Ureter (tissue), 1 donor: ENCODE measurements at regions not wholly inside any gene's neighbourhood (a gene's known extent, or its start where the extent isn't known, plus 50 kb on each side); places are given as distances from the start of the nearest gene placed in this dataset.

Experiments
- DNase-seq: peaks from one replicate; pipeline ENCODE4 v3.0.0-alpha.2; 2020; ENCODE audit warnings: low spot score
- donor health status: DM: yes; HTN: yes; CAD: no.

DNA sequence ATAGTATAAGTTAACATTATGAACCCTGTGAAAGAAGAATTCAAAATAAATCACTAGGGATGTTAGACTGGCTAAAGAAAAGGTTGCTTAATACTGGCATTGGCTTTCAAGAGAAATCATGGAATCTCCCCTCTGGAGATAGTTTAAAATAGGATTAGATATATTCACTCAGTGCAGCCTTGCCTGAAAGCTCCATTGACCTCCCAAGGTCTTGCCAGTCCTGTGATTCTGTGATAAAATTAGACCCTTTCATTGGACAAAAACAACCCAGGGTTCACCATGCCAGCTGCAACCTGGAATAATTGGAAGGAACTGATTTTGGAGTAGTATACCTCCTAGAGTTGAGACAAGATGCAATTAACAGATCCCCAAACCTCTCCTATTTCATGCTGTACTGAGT lies 588.1 kb upstream of the MEF2C start:
- no peak for DNase-seq

DNA sequence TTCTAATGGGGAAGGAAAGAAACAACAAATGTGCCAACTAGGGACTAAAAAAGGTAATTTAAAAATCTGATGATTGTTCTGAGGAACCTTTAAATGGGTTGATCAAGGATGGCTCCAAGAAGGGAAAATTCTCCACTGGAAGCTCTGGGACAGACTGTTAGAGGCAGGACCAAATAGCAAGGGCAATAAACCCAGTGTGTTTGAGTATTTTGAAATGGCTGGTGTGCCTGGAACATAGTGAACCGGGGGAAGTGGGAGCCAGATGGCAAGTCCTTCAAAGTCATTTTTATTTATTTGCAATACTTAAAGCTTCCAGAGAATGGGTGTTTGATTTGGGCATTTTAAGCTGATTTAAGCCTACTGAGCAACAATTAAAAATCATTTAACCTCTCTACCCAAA lies 587.7 kb upstream of the MEF2C start:
- DNase-seq, result no peak

DNA sequence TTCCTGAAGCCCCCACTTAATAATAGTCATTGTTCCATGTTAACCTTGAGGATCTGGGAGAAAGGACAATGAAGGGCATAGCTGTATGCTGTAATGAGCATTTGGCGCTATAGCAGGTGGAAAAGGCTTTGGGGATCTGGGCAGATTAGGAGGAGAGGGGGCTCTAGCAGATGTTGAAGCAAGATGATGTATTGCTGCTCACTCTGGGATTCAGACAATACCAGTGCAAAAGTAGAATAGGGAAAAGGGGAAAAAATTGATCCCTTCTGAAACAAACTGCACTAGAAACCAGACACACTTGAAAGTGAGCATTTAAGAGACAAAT lies 575.3 kb upstream of the MEF2C start:
- no peak for DNase-seq

DNA sequence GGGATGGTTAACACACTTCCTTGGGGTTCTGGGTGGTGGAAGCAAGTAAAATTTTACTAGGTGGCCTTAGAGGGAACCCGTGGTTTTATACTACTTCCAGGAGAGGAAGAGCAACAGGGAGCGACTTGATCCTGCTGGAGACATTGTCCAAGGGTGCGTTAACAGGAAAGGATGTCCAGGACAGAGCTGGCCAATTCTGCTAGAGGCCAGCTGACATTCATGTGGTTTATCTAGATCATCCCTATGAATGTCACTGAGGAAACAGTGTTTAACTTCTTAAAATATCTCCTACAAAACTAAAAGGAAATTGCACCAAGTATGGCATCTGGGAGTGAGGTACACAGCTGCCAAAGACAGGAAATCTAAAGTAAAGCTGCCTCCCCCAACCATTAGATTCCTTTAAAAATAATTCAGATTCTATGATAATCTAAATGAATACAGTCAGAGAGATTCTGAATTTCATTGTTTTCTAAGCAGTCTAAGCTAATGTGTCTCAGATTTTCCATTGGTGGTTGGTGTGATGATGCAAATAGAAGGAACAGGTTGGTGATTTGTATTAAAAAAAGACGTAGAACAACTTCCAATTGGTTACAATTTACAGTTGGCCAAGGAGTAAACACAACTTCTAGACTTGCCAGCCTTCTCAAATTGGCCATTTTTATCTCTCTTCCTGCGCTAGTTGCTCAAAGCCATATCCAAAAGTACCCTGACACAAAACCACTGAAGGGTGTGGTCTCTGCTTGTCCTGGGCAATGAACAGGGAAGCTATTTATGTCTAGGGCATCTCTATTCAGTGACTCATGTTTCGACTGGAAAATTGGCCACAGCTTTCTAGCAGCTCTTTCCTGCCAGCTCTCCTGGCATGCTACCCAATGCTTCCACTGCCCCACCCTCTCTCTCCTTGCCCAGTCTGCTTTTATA lies 574.7 kb upstream of the MEF2C start:
- DNase-seq, result peak; percentile 50

DNA sequence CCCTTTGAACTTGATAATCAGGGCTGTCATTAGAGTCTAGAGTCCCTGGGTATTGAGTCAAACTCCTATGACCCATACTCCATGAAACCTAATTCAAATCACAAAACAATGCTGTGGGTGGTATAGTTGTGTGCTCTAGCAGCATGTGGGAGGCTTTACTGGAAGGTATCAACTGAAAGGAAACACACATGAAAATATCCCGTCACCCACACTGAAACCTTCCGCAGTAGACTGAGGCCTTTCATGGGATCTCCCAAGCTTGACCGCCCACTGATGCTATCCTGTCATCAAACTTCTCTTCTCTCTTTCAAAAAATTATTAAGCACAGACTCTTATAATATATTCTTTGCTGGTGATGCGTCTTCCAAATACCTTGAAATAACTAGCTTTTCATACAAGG lies 569.1 kb upstream of the MEF2C start:
- DNase-seq, result no peak

DNA sequence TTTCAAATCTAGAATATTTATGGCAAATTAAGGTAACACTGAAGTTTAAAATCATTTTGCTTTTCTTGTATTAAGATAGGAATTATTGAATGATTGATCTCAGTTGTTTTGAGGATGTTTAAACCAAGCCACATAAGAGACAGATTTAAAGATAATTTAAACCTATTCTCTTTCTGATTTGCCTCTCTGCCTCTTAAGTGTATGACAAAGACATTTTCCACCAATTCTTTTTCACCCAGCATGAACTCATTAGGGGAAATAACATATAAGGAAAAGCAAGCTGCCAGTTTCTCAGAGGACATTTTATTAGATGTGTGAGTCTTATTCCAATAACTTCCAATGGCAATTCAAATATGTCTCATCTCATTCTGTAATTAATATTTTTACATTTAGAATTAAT lies 568.3 kb upstream of the MEF2C start:
- no peak for DNase-seq

DNA sequence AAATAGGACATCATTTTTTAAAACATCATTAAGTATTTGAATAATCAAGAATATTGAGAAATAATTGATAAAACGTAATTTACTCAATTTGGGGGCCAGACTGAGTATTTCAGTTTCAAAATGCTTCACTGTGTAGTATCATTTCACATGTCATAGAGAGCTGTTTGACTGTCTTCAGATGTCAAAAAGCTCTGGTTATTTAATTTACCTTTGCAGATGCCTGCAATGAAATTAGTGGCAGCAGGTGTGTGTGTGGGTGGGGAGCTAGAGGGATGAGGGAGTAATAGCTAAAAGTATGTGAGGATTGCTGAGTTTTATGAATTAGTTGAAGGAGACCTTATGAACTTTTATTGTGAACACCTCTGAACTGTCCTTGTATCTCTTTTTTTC lies 567.2 kb upstream of the MEF2C start:
- no peak for DNase-seq

DNA sequence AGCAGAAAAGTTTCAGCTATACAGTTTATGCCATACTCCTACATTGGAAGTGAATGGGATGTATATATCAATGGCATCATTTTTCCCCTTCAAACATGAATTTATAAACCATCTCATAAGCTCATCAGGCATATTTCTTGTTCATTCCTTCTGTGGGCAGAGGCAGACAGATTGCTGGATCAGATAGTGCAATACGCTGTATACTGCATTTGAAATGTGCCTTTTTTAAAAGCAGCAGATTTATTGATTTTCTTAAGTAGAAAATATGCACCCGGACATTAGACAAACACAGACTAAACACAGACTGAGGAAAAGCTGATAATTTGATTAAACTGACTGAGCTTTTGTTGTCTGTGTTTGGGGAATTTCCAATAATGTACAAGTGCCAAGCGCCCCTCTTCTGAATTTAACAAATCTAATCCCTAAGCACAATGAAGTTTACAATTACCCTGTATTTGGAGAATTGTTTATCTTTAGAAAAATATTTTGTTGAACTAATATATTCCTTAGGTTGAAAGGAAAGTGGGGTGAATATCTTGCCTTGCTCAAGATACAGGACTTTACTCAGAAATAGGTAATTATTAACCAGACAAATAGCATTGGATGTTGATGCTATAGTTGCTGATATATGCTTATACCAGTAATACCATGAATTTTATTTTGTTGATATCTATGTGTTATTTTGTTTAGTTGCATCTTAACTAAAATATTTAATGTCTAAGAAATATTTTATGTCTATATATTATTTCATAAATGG lies 566.6 kb upstream of the MEF2C start:
- no peak for DNase-seq

DNA sequence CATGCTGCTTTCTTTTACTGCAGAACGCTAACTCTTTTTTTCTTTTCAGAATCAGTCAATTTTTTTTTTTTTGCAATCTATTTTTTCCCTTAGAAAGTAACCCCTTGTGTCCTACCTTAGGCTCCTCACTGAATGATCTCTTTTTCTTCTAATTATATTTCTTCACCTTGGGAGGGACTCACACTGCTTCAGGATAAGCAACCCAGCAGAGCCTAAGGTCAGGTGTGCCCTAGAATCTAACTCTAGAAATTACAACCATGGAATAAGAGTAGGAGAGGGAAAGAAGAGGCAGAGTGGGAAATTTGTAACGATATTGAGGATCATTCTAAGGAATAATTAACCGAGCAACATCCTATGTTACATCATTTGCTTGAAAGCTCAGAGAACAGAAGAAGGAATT lies 564.0 kb upstream of the MEF2C start:
- DNase-seq, result no peak

DNA sequence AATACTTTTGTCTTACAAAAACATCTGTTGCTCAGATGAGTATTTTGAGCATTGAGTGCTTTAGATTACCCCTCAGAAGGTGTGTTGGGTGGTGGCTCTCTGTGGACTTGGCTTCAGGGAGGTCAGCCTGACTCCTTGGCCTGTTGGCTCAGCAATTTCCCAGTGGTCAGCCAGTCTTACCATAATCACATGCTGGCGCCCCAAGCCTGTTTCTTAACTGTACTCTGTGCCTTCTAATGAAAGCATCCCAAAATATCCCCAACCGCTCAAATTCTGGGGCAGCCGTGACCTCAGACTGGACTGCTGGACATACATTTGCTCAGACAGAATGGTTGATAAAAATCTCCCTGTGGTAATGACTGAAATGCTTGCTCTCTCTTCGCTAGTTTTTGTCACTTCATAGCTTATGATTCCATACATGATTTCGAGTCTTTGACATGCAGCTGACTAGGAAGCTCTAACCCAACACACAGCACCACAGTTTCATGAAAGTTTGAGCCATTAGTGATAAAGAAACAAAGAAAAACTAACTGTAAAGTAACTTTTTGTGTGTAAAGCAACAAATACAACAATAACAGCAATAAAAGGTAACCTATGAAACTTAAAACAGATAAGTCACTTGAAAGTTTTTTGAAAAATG lies 562.2 kb upstream of the MEF2C start:
- no peak for DNase-seq

DNA sequence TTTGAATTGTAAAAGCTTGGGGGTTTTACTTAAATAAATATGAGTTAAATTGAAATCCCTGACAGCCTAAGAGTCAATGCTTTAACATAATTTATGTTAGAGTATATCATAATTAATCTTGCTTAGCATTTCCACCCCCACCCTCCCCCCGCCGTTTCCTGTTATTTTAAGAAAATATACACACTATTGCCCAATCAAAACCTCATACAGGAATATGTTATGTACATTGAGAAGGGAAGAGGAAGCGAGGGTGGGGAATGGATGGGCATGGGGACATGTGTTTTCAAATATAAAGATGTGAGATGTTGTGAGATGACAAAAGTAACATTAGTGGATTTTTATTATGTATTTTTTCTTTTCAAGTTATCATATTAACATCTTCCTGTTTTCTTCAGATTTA lies 561.1 kb upstream of the MEF2C start:
- DNase-seq, result no peak

DNA sequence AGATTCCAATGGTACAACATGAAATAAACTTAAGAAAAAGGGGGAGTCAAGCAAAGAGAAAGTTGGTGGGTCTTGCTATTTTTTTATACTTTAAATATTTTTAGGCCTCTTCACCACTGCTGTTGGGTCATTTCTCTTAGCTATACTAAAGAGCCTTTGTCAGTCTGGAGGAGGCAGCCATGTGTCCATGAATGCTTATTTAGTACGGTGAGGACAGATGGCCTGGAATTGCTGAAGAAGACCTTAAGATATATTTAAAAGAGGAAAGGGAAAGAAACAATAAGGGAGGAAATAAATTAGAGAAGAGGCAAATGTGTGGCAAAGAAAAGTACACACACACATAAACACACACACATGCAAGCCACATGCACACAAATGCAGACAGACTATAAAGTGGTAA lies 560.5 kb upstream of the MEF2C start:
- DNase-seq, result no peak

DNA sequence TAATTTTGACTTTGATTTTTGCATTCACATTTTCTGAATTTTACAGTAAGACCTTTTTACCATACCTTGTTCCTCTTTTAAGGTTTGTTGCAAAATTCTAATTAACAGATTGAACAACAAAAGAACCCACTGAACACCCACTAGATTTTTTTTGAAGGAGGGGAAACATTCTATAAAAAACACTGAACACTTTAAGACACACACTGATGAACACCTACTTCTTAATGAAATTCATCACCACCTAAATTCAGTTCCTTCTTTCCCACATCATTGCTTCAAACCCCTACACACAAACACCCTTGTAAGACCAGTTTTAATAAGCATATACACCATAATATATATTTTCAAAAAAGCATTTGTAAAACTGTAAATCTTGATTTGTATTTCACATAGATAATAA lies 559.0 kb upstream of the MEF2C start:
- no peak for DNase-seq

DNA sequence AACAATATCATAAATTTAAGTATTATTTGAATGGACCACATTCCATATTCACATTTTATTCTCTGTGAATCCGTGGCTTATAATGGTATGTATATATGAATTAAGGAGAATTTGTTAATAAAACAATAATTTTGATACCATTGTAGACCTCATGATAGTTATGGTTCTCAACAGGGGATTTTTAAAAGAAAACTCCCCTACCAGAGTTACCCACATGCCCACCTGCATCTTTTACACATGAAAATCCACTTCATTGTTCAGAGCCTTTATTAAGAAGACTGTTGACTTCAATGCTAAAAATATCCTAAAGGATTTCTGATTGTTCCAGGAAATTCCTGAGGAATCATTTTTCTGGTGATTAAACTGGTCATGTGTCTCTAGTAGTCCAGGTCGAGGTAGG lies 557.7 kb upstream of the MEF2C start:
- no peak for DNase-seq

DNA sequence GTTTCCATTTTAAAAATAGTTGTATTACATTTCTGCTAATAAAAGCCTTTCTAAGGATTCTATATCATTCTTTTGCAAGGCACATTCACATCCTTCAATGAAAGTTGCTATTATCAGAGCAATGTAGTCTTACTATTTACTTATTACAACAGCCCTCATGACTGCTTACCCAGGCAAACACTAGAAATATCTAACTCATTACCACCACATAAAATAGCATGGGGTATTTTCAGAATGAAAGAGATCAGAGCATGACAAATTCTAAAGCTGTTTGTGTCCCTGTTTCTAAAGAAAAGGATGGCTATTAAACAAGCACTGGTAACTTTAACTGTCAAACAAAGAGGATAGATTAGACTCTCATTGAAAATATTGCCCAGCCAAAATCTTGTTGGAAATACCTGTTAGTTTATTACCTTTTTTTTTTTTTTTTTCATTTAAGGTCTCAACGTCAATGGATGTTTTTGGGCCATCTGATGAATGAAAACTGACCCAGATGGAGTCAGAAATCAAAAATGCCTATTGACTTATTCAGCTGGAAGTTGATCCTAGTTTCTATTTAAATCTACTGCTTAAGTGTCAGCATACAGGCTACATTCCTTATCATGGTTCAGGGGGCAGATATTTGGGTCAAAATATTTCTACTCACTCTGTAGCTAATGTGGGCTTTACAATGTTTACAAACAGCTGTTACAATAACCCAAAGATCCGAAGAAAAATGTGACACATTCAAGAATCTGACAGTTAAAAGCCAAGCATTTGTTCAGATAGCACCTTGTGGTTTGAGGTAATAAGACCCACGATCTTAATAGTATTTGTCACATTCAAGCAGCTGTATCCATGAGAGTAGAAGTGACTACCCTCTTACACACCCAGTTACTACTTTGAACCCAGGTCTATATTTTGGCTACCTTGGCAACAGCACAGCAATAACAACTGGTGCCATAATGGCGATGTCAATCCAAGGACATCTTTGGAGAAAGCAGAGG lies 554.8 kb upstream of the MEF2C start:
- no peak for DNase-seq

DNA sequence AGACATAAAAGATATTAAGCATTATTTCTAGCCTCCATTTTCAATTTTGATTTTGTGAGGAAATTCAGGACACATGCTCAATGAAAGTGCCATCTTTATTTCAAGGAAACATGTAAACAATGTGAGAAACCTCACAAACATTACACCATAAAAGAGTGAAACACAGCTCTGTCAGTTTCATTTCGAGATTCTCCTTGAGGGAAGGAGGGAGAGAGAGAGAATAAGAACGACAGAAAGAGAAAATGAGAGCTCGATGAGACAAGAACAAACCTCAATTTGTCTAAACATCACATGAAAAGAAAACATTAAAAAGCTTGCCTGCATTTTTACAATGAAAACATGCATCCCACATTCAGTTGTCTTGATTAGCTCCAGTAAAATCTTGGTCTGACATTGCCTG lies 553.5 kb upstream of the MEF2C start:
- no peak for DNase-seq

DNA sequence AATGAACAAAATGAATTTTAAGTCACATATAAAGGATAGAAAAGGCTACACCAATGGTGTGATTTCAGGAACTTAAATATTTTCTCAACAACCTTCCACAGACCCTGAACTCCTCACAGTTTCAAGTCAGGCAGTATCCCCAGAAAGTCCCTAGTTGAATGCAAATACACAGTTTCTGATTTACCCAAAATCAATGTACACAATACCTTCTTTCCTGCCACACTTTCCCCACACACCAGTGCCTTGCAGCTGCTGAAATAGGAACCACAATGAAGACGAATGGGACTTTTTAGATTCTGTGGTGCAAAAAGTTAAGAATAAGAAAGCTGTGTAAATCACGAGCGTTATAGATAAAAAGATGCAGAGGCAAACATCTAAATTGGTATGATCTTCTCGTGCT lies 552.4 kb upstream of the MEF2C start:
- no peak for DNase-seq

DNA sequence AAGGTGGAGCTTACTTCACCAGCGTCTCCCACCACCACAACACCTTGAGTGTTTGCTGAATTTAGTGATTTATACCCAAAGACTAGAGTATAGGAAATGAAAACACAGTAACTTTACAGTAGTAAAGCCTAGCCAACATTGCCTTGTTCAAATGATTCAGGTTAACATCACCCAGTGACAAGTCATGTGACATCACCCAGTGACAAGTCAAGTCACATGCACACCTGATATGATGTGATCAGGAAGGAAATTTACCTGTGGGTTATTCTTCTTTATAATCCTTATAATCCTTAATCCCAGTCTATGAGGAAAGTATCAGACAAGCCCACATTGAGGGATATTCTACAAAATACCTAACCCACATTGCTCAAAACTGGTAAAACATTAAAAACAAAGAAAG lies 545.6 kb upstream of the MEF2C start:
- no peak for DNase-seq

DNA sequence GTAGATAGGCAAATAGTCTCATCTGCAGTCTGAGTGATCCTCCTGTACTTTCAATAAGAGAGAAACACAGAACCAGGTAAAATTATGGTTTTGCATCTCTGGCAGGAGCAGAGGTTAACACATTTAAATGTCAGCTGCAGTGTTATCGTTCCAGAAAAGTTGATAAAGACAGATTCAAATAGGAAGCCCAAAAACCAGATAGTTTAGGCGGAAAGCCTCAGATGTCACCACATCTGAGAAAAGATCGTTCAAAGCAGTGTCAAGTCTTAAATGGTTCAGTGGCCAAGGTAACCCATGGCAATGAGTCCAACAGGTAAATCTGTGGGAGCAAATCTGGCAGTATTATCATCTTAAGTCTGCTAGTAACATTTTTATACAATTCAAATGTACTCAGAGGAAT lies 542.1 kb upstream of the MEF2C start:
- DNase-seq, result no peak

DNA sequence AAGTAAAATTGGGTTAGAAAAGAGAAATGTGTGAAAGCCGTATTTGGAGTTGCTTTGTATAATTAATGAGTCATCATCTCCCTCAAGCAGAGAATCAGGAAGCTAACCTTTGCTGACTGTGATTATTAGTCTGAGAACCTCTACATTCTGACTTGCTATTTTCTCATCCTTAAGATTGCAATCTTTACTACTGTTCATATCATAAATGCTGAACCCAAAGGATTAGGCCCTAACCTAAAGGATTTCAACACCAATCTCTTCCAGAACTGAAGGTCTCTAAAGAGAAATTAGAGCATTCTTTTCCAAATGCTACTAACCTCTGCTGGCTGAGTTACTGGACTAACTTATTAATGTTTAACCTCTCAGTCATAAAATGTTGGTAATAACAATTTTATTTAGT lies 538.1 kb upstream of the MEF2C start:
- no peak for DNase-seq

DNA sequence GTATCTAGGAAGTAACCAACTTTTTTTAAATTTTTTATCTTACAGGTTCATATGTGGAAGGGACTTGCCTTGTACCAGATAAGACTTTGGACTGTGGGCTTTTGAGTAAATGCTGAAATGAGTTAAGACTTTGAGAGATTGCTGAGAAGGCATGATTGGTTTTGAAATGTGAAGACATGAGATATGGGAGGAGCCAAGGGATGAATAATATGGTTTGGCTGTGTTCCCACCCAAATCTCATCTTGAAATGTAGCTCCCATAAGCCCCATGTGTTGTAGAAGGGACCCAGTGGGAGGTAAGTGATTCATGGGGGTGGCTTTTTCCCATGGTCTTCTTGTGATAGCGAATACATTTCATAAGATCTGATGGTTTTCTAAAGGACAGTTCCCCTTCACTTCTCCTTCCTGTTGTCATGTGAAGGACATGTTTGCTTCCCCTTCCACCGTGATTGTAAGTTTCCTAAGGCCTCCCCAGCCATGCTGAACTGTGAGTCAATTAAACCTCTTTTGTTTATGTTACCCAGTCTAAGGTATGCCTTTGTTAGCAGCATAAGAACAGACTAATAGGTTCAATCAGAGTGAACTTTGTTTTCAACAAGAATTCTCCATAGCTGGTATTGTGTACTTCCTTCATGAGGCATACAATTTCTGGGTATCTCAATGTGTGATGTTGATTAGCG lies 535.6 kb upstream of the MEF2C start:
- DNase-seq, result no peak
